GM12878 (cell line): ENCODE measurements at regions not wholly inside any gene's neighbourhood (a gene's known extent, or its start where the extent isn't known, plus 50 kb on each side); places are given as distances from the start of the nearest gene placed in this dataset.
A peak's percentile ranks its signal among the peaks of the same experiment; 100 is the strongest.

ENCODE experiments used
- ATAC-seq: fragments of 200-7000 bp; cut with Tn5 transposase; 3 replicates; pipeline ENCODE4 v1.9.1; 2020; ENCODE audit warnings: mild to moderate bottlenecking, moderate library complexity
- BruUV-seq: library from RNA; stranded (reverse); fragments of 400-500 nt; replicated peaks from 2 replicates; lab custom pipeline; 2021; lab: Mats Ljungman, UMichigan
- CTCF ChIA-PET: fragments of 300-600 bp; sonication (Branson Sonifier 250); formaldehyde crosslinking; extraction: SDS; loops from one replicate; lab custom pipeline; 2021; ENCODE audit warnings: inconsistent platforms; lab: Yijun Ruan, JAX
- POLR2A ChIA-PET: fragments of 350-600 bp; formaldehyde crosslinking; extraction: SDS; loops from one replicate; lab custom pipeline; 2021; ENCODE audit warnings: inconsistent platforms; lab: Charles Lee
- RAD21 ChIA-PET: fragments of 300-600 bp; sonication (Branson Sonifier 250); formaldehyde crosslinking; loops from one replicate; lab custom pipeline; 2023; ENCODE audit warnings: antibody characterized with exemption; ENCODE audit not compliant: unreplicated experiment; lab: Charles Lee
- SMC1A ChIA-PET: fragments of 300-600 bp; sonication (Branson Sonifier 250); formaldehyde crosslinking; loops from one replicate; lab custom pipeline; 2023; ENCODE audit not compliant: unreplicated experiment, uncharacterized antibody; lab: Charles Lee
- DNase-seq: peaks from one replicate; pipeline ENCODE4 v3.0.0-alpha.2; 2011; ENCODE audit warnings: low read depth, low spot score
- FAIRE-seq: peaks from 3 replicates; lab custom pipeline; 2011; peaks lifted over from hg19 to GRCh38; lab: Jason Lieb, UNC
- H2AFZ ChIP-seq: 2 replicates; pipeline ENCODE4 v1.6.0; 2011; ENCODE audit warnings: low read depth, low read length, control low read depth; ENCODE audit not compliant: control insufficient read depth
- H3K27ac ChIP-seq: 2 replicates; pipeline ENCODE4 v1.5.1; 2011; ENCODE audit warnings: control low read depth; ENCODE audit not compliant: control insufficient read depth, insufficient read depth
- H3K27me3 ChIP-seq, 2 experiments: replicated peaks in 1 of 2; 2 replicates each; pipeline versions ENCODE4 v1.6.0 to v1.6.1; 2011; ENCODE audit warnings: low read length in 1 of 2; ENCODE audit not compliant: control insufficient read depth in 2 of 2, insufficient read depth in 2 of 2
- H3K36me3 ChIP-seq, 2 experiments: 2 replicates each; pipeline ENCODE4 v1.5.1; 2011; ENCODE audit warnings: low read length in 1 of 2; ENCODE audit not compliant: control insufficient read depth in 2 of 2, insufficient read depth in 2 of 2
- H3K4me1 ChIP-seq: 2 replicates; pipeline ENCODE4 v1.6.1; 2011; ENCODE audit warnings: mild to moderate bottlenecking, low read length, moderate library complexity, mixed read lengths; ENCODE audit not compliant: control insufficient read depth, insufficient read depth
- H3K4me2 ChIP-seq: 2 replicates; pipeline ENCODE4 v1.6.0; 2011; ENCODE audit warnings: control low read depth; ENCODE audit not compliant: control insufficient read depth, insufficient read depth
- H3K4me3 ChIP-seq: fragments of 200-600 bp; sonication (generic); 2 replicates; pipeline ENCODE4 v1.5.1; 2016
- H3K79me2 ChIP-seq: 2 replicates; pipeline ENCODE4 v1.6.0; 2011; ENCODE audit warnings: low read length; ENCODE audit not compliant: control insufficient read depth, insufficient read depth
- H3K9ac ChIP-seq: 2 replicates; pipeline ENCODE4 v1.8.0; 2011; ENCODE audit warnings: low read length, control low read depth, mixed read lengths; ENCODE audit not compliant: control insufficient read depth, insufficient read depth
- H3K9me3 ChIP-seq: replicated peaks from 3 replicates; pipeline ENCODE4 v1.5.1; 2011; ENCODE audit warnings: mild to moderate bottlenecking, low read length; ENCODE audit not compliant: control insufficient read depth, insufficient read depth
- H4K20me1 ChIP-seq: 2 replicates; pipeline ENCODE4 v1.6.0; 2011; ENCODE audit not compliant: control insufficient read depth, insufficient read depth
- CBFB ChIP-seq: IDR thresholded peaks from 2 replicates; pipeline ENCODE4 v1.6.1; 2016; ENCODE audit warnings: antibody characterized with exemption, low read depth
- EED ChIP-seq: sonication (generic); IDR thresholded peaks from 2 replicates; pipeline ENCODE4 v1.6.1; 2016; ENCODE audit warnings: antibody characterized with exemption, low read depth
- RBBP5 ChIP-seq: fragments of 200-600 bp; sonication (generic); conservative IDR thresholded peaks from 2 replicates; pipeline ENCODE4 v1.6.1; 2016
- ZNF622 ChIP-seq: fragments of 450-650 bp; IDR thresholded peaks from 2 replicates; pipeline ENCODE4 v1.6.1; 2017; ENCODE audit warnings: mild to moderate bottlenecking, inconsistent platforms
- WGBS: methylation state at CpG from one replicate; pipeline ENCODE4 v1.1.6; 2016; ENCODE audit warnings: low lambda C conversion rate; ENCODE audit not compliant: insufficient replicate concordance, insufficient coverage; ENCODE audit errors: missing lambda C conversion rate; 5-methylcytosine and 5-hydroxymethylcytosine counted together
- in situ Hi-C: fragments of 300-500 bp; cut with MboI; formaldehyde crosslinking; loops from 9 replicates; pipeline ENCODE4 v1.14.3; 2018; ENCODE audit warnings: mixed read lengths
- intact Hi-C: fragments of 100-400 bp; cut with micrococcal nuclease; formaldehyde crosslinking; loops from one replicate; pipeline ENCODE4 v1.14.2; 2022; ENCODE audit not compliant: unreplicated experiment
- TF ChIP-seq, protein P1 (sequence below): IDR thresholded peaks from 2 replicates; pipeline ENCODE4 v1.6.1; 2012; ENCODE audit warnings: mild to moderate bottlenecking, low read depth, low read length

- Histone ChIP-seq H2AFZ (no peak overlapping the region), H3K9me3 (no peaks in the 10 kb centered on the region; the same call in 2 of the 3 replicates), H3K27ac (no peak overlapping the region), H3K4me2 (no peak overlapping the region), H3K4me3 (no peak overlapping the region), H3K36me3 (no peaks in the 10 kb centered on the region), H4K20me1 (no peaks in the 10 kb centered on the region), H3K79me2 (no peaks in the 10 kb centered on the region), H3K27me3 (no peaks in the 10 kb centered on the region), H3K9ac (no peak overlapping the region), H3K4me1 (no peaks in the 10 kb centered on the region)
- FAIRE-seq (no peak), ATAC-seq (no peak), DNase-seq (no peak)
- in situ Hi-C loops (no loop called here), intact Hi-C loops (no loop called here)
- ChIA-PET RAD21 (no interaction called here), POLR2A (no interaction called here), SMC1A (no interaction called here), CTCF (no interaction called here)
- BruUV-seq = no TSS peak
- WGBS = 0% methylated on average over 3 of the region's 3 CpGs
- no peak for TF ChIP-seq ZNF622
- TF ChIP-seq EED = no peak
- no peak for TF ChIP-seq CBFB
- TF ChIP-seq, protein P1, sequence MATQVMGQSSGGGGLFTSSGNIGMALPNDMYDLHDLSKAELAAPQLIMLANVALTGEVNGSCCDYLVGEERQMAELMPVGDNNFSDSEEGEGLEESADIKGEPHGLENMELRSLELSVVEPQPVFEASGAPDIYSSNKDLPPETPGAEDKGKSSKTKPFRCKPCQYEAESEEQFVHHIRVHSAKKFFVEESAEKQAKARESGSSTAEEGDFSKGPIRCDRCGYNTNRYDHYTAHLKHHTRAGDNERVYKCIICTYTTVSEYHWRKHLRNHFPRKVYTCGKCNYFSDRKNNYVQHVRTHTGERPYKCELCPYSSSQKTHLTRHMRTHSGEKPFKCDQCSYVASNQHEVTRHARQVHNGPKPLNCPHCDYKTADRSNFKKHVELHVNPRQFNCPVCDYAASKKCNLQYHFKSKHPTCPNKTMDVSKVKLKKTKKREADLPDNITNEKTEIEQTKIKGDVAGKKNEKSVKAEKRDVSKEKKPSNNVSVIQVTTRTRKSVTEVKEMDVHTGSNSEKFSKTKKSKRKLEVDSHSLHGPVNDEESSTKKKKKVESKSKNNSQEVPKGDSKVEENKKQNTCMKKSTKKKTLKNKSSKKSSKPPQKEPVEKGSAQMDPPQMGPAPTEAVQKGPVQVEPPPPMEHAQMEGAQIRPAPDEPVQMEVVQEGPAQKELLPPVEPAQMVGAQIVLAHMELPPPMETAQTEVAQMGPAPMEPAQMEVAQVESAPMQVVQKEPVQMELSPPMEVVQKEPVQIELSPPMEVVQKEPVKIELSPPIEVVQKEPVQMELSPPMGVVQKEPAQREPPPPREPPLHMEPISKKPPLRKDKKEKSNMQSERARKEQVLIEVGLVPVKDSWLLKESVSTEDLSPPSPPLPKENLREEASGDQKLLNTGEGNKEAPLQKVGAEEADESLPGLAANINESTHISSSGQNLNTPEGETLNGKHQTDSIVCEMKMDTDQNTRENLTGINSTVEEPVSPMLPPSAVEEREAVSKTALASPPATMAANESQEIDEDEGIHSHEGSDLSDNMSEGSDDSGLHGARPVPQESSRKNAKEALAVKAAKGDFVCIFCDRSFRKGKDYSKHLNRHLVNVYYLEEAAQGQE = peak; percentile 72
- no peak for TF ChIP-seq RBBP5
- TF ChIP-seq, all 136 proteins: peak for 1
Measured at GRCh38 chr16:47787696-47788095, 326.6 kb downstream of the PHKB start.
